CD4-positive, alpha-beta memory T cell (primary cell): ENCODE measurements at regions not wholly inside any gene's neighbourhood (a gene's known extent, or its start where the extent isn't known, plus 50 kb on each side); places are given as distances from the start of the nearest gene placed in this dataset.

Experiments
- CTCF ChIA-PET: fragments of 350-600 bp; sonication (Branson Sonifier 250); formaldehyde crosslinking; loops from one replicate; lab custom pipeline; 2021; ENCODE audit warnings: inconsistent platforms; ENCODE audit not compliant: partially characterized antibody; lab: Charles Lee
- POLR2A ChIA-PET: fragments of 350-600 bp; sonication (Branson Sonifier 250); formaldehyde crosslinking; loops from one replicate; lab custom pipeline; 2021; ENCODE audit not compliant: partially characterized antibody; lab: Charles Lee
- DNase-seq, 5 donors: peaks; one replicate each; pipeline versions ENCODE4 v3.0.0 to v3.0.0-alpha.2; 2020 to 2022; ENCODE audit warnings: mixed read lengths in 1 of 5
- H3K27ac ChIP-seq: one replicate; pipeline ENCODE4 v1.7.0; 2013; ENCODE audit warnings: low read depth, low read length
- H3K27me3 ChIP-seq: 2 replicates; pipeline ENCODE4 v1.7.0; 2013; ENCODE audit warnings: mild to moderate bottlenecking, low read length, moderate library complexity; ENCODE audit not compliant: insufficient read depth
- H3K36me3 ChIP-seq: 2 replicates; pipeline ENCODE4 v1.7.0; 2013; ENCODE audit warnings: mild to moderate bottlenecking, low read length, moderate library complexity; ENCODE audit not compliant: insufficient read depth
- H3K4me1 ChIP-seq: 2 replicates; pipeline ENCODE4 v1.7.0; 2013; ENCODE audit warnings: mild to moderate bottlenecking, low read length, moderate library complexity; ENCODE audit not compliant: insufficient read depth
- H3K4me3 ChIP-seq, 2 donors: one replicate each; pipeline ENCODE4 v1.7.0; 2013; ENCODE audit warnings: low read length in 2 of 2, mild to moderate bottlenecking in 1 of 2
- H3K9me3 ChIP-seq, 2 donors: one replicate each; pipeline ENCODE4 v1.7.0; 2013; ENCODE audit warnings: low read length in 2 of 2, control low read depth in 1 of 2; ENCODE audit not compliant: control insufficient read depth in 1 of 2
- H3K27ac Mint-ChIP-seq, 7 donors: one replicate each; pipeline ENCODE4 v1.8.0; 2020 to 2021; ENCODE audit warnings: mixed read lengths in 7 of 7, mild to moderate bottlenecking in 6 of 7, inconsistent platforms in 3 of 7, moderate library complexity in 3 of 7
- H3K27me3 Mint-ChIP-seq, 2 donors: one replicate each; pipeline ENCODE4 v1.8.0; 2020 to 2021; ENCODE audit warnings: mixed read lengths in 2 of 2
- H3K36me3 Mint-ChIP-seq, 2 donors: one replicate each; pipeline ENCODE4 v1.8.0; 2020 to 2021; ENCODE audit warnings: mixed read lengths in 2 of 2, inconsistent platforms in 1 of 2, mild to moderate bottlenecking in 1 of 2
- H3K4me1 Mint-ChIP-seq, 4 donors: one replicate each; pipeline ENCODE4 v1.8.0; 2020 to 2021; ENCODE audit warnings: mixed read lengths in 4 of 4, mild to moderate bottlenecking in 1 of 4
- H3K4me3 Mint-ChIP-seq, 8 donors: one replicate each; pipeline ENCODE4 v1.8.0; 2020 to 2021; ENCODE audit warnings: mixed read lengths in 8 of 8, mild to moderate bottlenecking in 7 of 8, moderate library complexity in 6 of 8, inconsistent platforms in 3 of 8
- H3K9me3 Mint-ChIP-seq, 8 donors: one replicate each; pipeline ENCODE4 v1.8.0; 2020 to 2021; ENCODE audit warnings: mixed read lengths in 8 of 8, mild to moderate bottlenecking in 5 of 8, inconsistent platforms in 3 of 8, moderate library complexity in 1 of 8
- intact Hi-C: fragments of 100-400 bp; cut with micrococcal nuclease; formaldehyde crosslinking; loops from one replicate; pipeline ENCODE4 v1.15.1; 2023

GRCh38 chr17:14744761-14745473 is 444.0 kb downstream of the HS3ST3B1 start:
- Histone ChIP-seq H3K27ac (no peak overlapping the region), H3K9me3 (no peaks in the 10 kb centered on the region), H3K27me3 (no peaks in the 10 kb centered on the region), H3K36me3 (no peaks in the 10 kb centered on the region), H3K4me3 (no peak overlapping the region), H3K4me1 (no peaks in the 10 kb centered on the region)
- POLR2A ChIA-PET = no interaction called here
- intact Hi-C loops = no loop called here
- Mint-ChIP-seq H3K36me3 (no peaks in the 10 kb centered on the region), H3K27me3 (no peaks in the 10 kb centered on the region), H3K4me1 (no peaks in the 10 kb centered on the region), H3K9me3 (no peaks in the 10 kb centered on the region), H3K4me3 (no peak overlapping the region), H3K27ac (no peak overlapping the region)
- no peak for DNase-seq
- CTCF ChIA-PET = no interaction called here

- Mint-ChIP-seq H3K27ac (no peak overlapping the region), H3K36me3 (no peaks in the 10 kb centered on the region), H3K27me3 (peaks cover 0 to 3% of the 10 kb centered on the region in 2 donors), H3K4me1 (no peaks in the 10 kb centered on the region), H3K4me3 (no peak overlapping the region), H3K9me3 (no peaks in the 10 kb centered on the region)
- intact Hi-C loops = no loop called here
- H3K27ac ChIP-seq = no peak overlapping the region
- H3K36me3 ChIP-seq = no peaks in the 10 kb centered on the region
- H3K27me3 ChIP-seq = no peaks in the 10 kb centered on the region
- ChIA-PET POLR2A (no interaction called here), CTCF (no interaction called here)
- H3K4me1 ChIP-seq = no peaks in the 10 kb centered on the region
- H3K9me3 ChIP-seq = no peaks in the 10 kb centered on the region
- no peak for DNase-seq
- no peak overlapping the region for H3K4me3 ChIP-seq
Measured at GRCh38 chr17:14741491-14741890, 440.6 kb downstream of the HS3ST3B1 start.

DNA sequence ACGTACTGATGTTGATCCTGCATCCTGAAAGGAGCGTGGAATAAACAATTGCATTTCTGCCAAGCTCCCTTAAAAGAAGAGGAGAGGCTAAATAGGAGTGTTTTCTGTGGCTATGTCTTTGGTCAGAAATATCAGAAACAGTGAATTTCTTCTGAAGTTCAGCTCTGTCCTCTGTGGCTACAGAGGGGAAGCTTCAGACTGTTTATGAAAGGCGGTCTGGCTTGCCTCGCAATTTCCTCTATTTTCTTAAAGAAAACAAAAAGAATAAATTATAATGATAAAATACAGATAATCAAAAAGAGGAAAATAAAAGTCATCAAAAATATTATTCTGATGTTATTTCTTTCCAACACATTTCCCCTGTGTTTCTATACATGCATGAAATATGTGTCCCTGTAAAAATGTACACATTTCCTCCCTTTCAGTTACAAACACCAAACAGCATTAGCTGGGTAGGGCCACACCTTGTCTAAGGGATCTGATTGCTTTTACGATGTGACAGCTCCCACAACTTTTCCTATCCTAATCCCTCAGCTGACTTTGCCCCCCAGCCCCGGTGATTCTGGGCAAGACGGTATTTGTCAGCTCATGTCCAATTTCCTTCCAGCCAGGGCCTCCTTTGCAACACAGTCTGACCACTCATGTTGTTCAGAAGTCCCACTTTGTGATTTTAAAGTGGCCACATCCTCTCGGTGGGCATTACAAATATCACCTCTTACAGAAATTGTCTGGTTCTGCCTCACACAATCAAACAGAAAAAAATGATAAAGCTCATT is 439.0 kb downstream of the HS3ST3B1 start:
- intact Hi-C loops = no loop called here
- Histone ChIP-seq H3K27ac (no peak overlapping the region), H3K9me3 (no peaks in the 10 kb centered on the region), H3K4me3 (no peak overlapping the region), H3K27me3 (no peaks in the 10 kb centered on the region), H3K36me3 (no peaks in the 10 kb centered on the region), H3K4me1 (no peaks in the 10 kb centered on the region)
- ChIA-PET CTCF (interaction anchor here (1.0 kb wide), 1 partner anchor 10 kb away, joined by 3 read pairs; no protein-coding TSS in a partner anchor), POLR2A (no interaction called here)
- Mint-ChIP-seq H3K4me3 (no peak overlapping the region), H3K36me3 (no peaks in the 10 kb centered on the region), H3K27me3 (peaks cover 0 to 5% of the 10 kb centered on the region in 2 donors), H3K27ac (peak overlapping the region in 1 of 7 donors; percentile 7), H3K9me3 (no peaks in the 10 kb centered on the region), H3K4me1 (no peaks in the 10 kb centered on the region)
- DNase-seq = no peak

DNA sequence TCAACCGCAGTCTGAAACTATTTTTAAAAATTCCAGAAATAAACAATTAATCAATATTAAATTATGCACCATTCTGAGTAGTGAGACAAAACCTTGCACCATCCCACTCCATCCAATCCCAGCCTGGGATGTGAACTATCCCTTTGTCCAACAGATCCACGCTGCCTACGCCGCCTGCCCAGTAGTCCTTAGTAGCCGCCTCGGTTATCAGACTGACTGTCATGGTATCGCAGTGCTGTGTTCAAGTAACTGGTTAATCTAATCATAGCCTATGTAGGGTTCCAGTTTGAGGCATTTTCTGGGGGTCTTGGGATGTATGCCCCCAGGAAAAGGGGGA is 437.7 kb downstream of the HS3ST3B1 start:
- intact Hi-C loops = no loop called here
- no peak overlapping the region for H3K4me3 ChIP-seq
- Mint-ChIP-seq H3K4me3 (no peak overlapping the region), H3K9me3 (no peaks in the 10 kb centered on the region), H3K36me3 (no peaks in the 10 kb centered on the region), H3K4me1 (no peaks in the 10 kb centered on the region), H3K27me3 (peaks cover 4 to 5% of the 10 kb centered on the region in 2 donors), H3K27ac (no peak overlapping the region)
- no peaks in the 10 kb centered on the region for H3K27me3 ChIP-seq
- H3K4me1 ChIP-seq = no peaks in the 10 kb centered on the region
- ChIA-PET CTCF (no interaction called here), POLR2A (no interaction called here)
- no peak overlapping the region for H3K27ac ChIP-seq
- H3K36me3 ChIP-seq = no peaks in the 10 kb centered on the region
- no peak for DNase-seq
- H3K9me3 ChIP-seq = no peaks in the 10 kb centered on the region

- H3K9me3 Mint-ChIP-seq = no peaks in the 10 kb centered on the region
- Histone ChIP-seq H3K36me3 (no peaks in the 10 kb centered on the region), H3K4me3 (no peak overlapping the region), H3K27ac (no peak overlapping the region), H3K4me1 (no peaks in the 10 kb centered on the region), H3K9me3 (no peaks in the 10 kb centered on the region), H3K27me3 (no peaks in the 10 kb centered on the region)
- POLR2A ChIA-PET = no interaction called here
- no peaks in the 10 kb centered on the region for H3K36me3 Mint-ChIP-seq
- no peak overlapping the region for H3K27ac Mint-ChIP-seq
- H3K4me3 Mint-ChIP-seq = no peak overlapping the region
- intact Hi-C loops = no loop called here
- no peak for DNase-seq
- no peaks in the 10 kb centered on the region for H3K4me1 Mint-ChIP-seq
- peaks cover 5 to 6% of the 10 kb centered on the region in 2 donors for H3K27me3 Mint-ChIP-seq
- CTCF ChIA-PET = no interaction called here
Measured at GRCh38 chr17:14737984-14738651, 437.2 kb downstream of the HS3ST3B1 start.

- CTCF ChIA-PET = no interaction called here
- intact Hi-C loops = no loop called here
- Histone ChIP-seq H3K36me3 (no peaks in the 10 kb centered on the region), H3K27ac (no peak overlapping the region), H3K27me3 (no peaks in the 10 kb centered on the region), H3K4me1 (no peaks in the 10 kb centered on the region), H3K9me3 (no peaks in the 10 kb centered on the region), H3K4me3 (no peak overlapping the region)
- no peaks in the 10 kb centered on the region for H3K4me1 Mint-ChIP-seq
- no peak overlapping the region for H3K4me3 Mint-ChIP-seq
- H3K27me3 Mint-ChIP-seq = peaks cover 6 to 10% of the 10 kb centered on the region in 2 donors
- DNase-seq = no peak
- POLR2A ChIA-PET = no interaction called here
- H3K36me3 Mint-ChIP-seq = no peaks in the 10 kb centered on the region
- H3K27ac Mint-ChIP-seq = no peak overlapping the region
- peaks cover 0 to 2% (median 0%) of the 10 kb centered on the region in 8 donors for H3K9me3 Mint-ChIP-seq
Measured at GRCh38 chr17:14736631-14737030, 435.8 kb downstream of the HS3ST3B1 start.

GRCh38 chr17:14733376-14733775 is 432.5 kb downstream of the HS3ST3B1 start:
- ChIA-PET CTCF (no interaction called here), POLR2A (no interaction called here)
- H3K27ac Mint-ChIP-seq = no peak overlapping the region
- H3K9me3 Mint-ChIP-seq = peaks cover 0 to 5% (median 0%) of the 10 kb centered on the region in 8 donors
- Histone ChIP-seq H3K27me3 (no peaks in the 10 kb centered on the region), H3K36me3 (no peaks in the 10 kb centered on the region), H3K27ac (no peak overlapping the region), H3K9me3 (no peaks in the 10 kb centered on the region), H3K4me3 (no peak overlapping the region), H3K4me1 (no peaks in the 10 kb centered on the region)
- no peaks in the 10 kb centered on the region for H3K4me1 Mint-ChIP-seq
- H3K4me3 Mint-ChIP-seq = no peak overlapping the region
- peaks cover 6 to 14% of the 10 kb centered on the region in 2 donors for H3K27me3 Mint-ChIP-seq
- intact Hi-C loops = no loop called here
- DNase-seq = no peak
- H3K36me3 Mint-ChIP-seq = no peaks in the 10 kb centered on the region
